Esophagus squamous epithelium (tissue), 5 donors: ENCODE measurements at regions not wholly inside any gene's neighbourhood (a gene's known extent, or its start where the extent isn't known, plus 50 kb on each side); places are given as distances from the start of the nearest gene placed in this dataset.

Experiments
- DNase-seq: peaks from one replicate; lab custom pipeline; 2025; lab: John Stamatoyannopoulos, UW
- H3K27ac ChIP-seq, 4 donors: fragments of 200-600 bp; sonication (generic); one replicate each; pipeline ENCODE4 v1.5.1; 2016 to 2019; ENCODE audit warnings: mild to moderate bottlenecking in 1 of 4
- H3K27me3 ChIP-seq, 4 donors: fragments of 200-600 bp; sonication (generic); 1 replicate in 3 of 4; 2 replicates in 1 of 4; pipeline versions ENCODE4 v1.5.1 to v1.6.0; 2017 to 2021; ENCODE audit warnings: antibody characterized with exemption in 1 of 4
- H3K36me3 ChIP-seq, 3 donors: fragments of 200-600 bp; sonication (generic); one replicate each; pipeline ENCODE4 v1.5.1; 2016 to 2019
- H3K4me1 ChIP-seq, 3 donors: fragments of 200-600 bp; sonication (generic); one replicate each; pipeline ENCODE4 v1.5.1; 2017 to 2019
- H3K4me3 ChIP-seq, 4 donors: fragments of 200-600 bp; sonication (generic); 1 replicate in 3 of 4; 2 replicates in 1 of 4; pipeline ENCODE4 v1.5.1; 2016 to 2019; ENCODE audit warnings: mild to moderate bottlenecking in 2 of 4, moderate library complexity in 1 of 4
- H3K9me3 ChIP-seq, 3 donors: fragments of 200-600 bp; sonication (generic); one replicate each; pipeline ENCODE4 v1.5.1; 2016 to 2019
- CTCF ChIP-seq, 6 experiments: fragments of 450-650 bp in 4 of 6; fragments of 200-600 bp in 2 of 6; sonication (generic) in 2 of 6; IDR thresholded peaks; one replicate each; pipeline ENCODE4 v1.5.1; 2016 to 2019; ENCODE audit warnings: antibody characterized with exemption in 6 of 6, mild to moderate bottlenecking in 4 of 6, moderate library complexity in 4 of 6
- POLR2A ChIP-seq, 4 donors: fragments of 450-650 bp; IDR thresholded peaks; one replicate each; pipeline ENCODE4 v1.6.1; 2017; ENCODE audit warnings: antibody characterized with exemption in 4 of 4, mild to moderate bottlenecking in 4 of 4, moderate library complexity in 3 of 4
- WGBS, 2 donors: methylation state at CpG; one replicate each; pipeline ENCODE4 v1.1.5; 2018; 5-methylcytosine and 5-hydroxymethylcytosine counted together
- intact Hi-C: fragments of 100-400 bp; cut with DNase I; formaldehyde crosslinking; loops from one replicate; pipeline ENCODE4 v1.15.0; 2022
- donor health status: DM: yes; HTN: yes; CAD: no.

GRCh38 chr5:120035181-120035580 lies 405.8 kb downstream of the FAM170A start:
- Histone ChIP-seq H3K4me3 (no peak overlapping the region), H3K36me3 (no peaks in the 10 kb centered on the region), H3K27ac (no peak overlapping the region), H3K4me1 (no peaks in the 10 kb centered on the region), H3K9me3 (no peaks in the 10 kb centered on the region), H3K27me3 (no peaks in the 10 kb centered on the region)
- intact Hi-C loops: no loop called here
- no peak for DNase-seq
- TF ChIP-seq POLR2A (IDR thresholded peaks at IDR 0.05) (no peak), CTCF (IDR thresholded peaks at IDR 0.05) (no peak)

GRCh38 chr5:120035815-120036577 lies 406.6 kb downstream of the FAM170A start:
- 83% methylated on average over 15 to 16 of the region's 16 CpGs for WGBS, 2 donors
- DNase-seq: no peak
- no peak for TF ChIP-seq CTCF (IDR thresholded peaks at IDR 0.05)
- no peak for TF ChIP-seq POLR2A (IDR thresholded peaks at IDR 0.05)
- Histone ChIP-seq H3K9me3 (no peaks in the 10 kb centered on the region), H3K4me1 (no peaks in the 10 kb centered on the region), H3K36me3 (no peaks in the 10 kb centered on the region), H3K27me3 (no peaks in the 10 kb centered on the region), H3K27ac (no peak overlapping the region), H3K4me3 (no peak overlapping the region)
- intact Hi-C loops: no loop called here

GRCh38 chr5:120037451-120037850 lies 408.1 kb downstream of the FAM170A start:
- no peak for TF ChIP-seq POLR2A (IDR thresholded peaks at IDR 0.05)
- no peak for TF ChIP-seq CTCF (IDR thresholded peaks at IDR 0.05)
- H3K4me1 ChIP-seq: no peaks in the 10 kb centered on the region
- 50 to 58% methylated on average over 3 of the region's 3 CpGs for WGBS, 2 donors

GRCh38 chr5:120039111-120039510 lies 409.8 kb downstream of the FAM170A start:
- WGBS, 2 donors: 68 to 71% methylated on average over 3 of the region's 3 CpGs

More at GRCh38 chr5:120037451-120037850, 408.1 kb downstream of the FAM170A start:
- intact Hi-C loops: no loop called here
- DNase-seq: no peak
- Histone ChIP-seq H3K36me3 (no peaks in the 10 kb centered on the region), H3K4me3 (no peak overlapping the region), H3K9me3 (no peaks in the 10 kb centered on the region), H3K27ac (no peak overlapping the region), H3K27me3 (no peaks in the 10 kb centered on the region)

More at GRCh38 chr5:120039111-120039510, 409.8 kb downstream of the FAM170A start:
- Histone ChIP-seq H3K27ac (no peak overlapping the region), H3K36me3 (no peaks in the 10 kb centered on the region), H3K9me3 (no peaks in the 10 kb centered on the region), H3K4me1 (no peaks in the 10 kb centered on the region), H3K4me3 (no peak overlapping the region), H3K27me3 (no peaks in the 10 kb centered on the region)
- TF ChIP-seq POLR2A (IDR thresholded peaks at IDR 0.05): no peak
- TF ChIP-seq CTCF (IDR thresholded peaks at IDR 0.05): no peak
- intact Hi-C loops: no loop called here
- DNase-seq: no peak
